Activated gamma-delta T cell treated with anti-CD3 and anti-CD28 coated beads, Interleukin-2, amount 50 U/mL, for 16 hours (primary cell): ENCODE measurements at regions not wholly inside any gene's neighbourhood (a gene's known extent, or its start where the extent isn't known, plus 50 kb on each side); places are given as distances from the start of the nearest gene placed in this dataset.
"Not testable (repeated sequence)": the region's sequence is repeated elsewhere in the genome, so short reads cannot be mapped to it uniquely, and the experiment has no call there.

Experiments
- DNase-seq: peaks from one replicate; pipeline ENCODE4 v3.0.0-alpha.2; 2020; ENCODE audit warnings: low read depth

DNA sequence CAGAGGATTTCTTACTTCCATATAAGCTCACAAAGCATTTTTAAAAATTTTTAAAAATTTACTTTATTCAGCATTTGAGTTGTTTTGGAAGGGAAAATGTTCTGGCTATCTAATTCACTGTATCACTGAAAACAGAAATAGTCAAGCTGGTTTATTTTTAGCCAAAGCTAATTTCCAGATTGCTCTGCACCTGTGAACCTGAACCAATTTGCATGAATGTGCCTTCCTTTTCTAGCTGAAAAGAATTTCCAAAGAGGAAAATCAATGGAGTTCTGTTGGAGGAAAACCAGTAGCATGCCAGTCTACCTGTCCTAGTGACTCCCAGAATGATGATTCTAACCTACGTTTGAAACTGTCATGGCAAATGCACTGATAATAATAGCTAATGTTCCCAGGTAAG, 134.2 kb upstream of the LIPC start:
- DNase-seq, result no peak

GRCh38 chr15:58298879-58299850, 132.6 kb upstream of the LIPC start:
- DNase-seq, result no peak

- DNase-seq, result no peak
Observed at GRCh38 chr15:58302832-58303231, 129.0 kb upstream of the LIPC start.

- no peak for DNase-seq
Observed at GRCh38 chr15:58303236-58303635, 128.6 kb upstream of the LIPC start.

- no peak for DNase-seq
Observed at GRCh38 chr15:58306591-58307312, 125.0 kb upstream of the LIPC start.

DNA sequence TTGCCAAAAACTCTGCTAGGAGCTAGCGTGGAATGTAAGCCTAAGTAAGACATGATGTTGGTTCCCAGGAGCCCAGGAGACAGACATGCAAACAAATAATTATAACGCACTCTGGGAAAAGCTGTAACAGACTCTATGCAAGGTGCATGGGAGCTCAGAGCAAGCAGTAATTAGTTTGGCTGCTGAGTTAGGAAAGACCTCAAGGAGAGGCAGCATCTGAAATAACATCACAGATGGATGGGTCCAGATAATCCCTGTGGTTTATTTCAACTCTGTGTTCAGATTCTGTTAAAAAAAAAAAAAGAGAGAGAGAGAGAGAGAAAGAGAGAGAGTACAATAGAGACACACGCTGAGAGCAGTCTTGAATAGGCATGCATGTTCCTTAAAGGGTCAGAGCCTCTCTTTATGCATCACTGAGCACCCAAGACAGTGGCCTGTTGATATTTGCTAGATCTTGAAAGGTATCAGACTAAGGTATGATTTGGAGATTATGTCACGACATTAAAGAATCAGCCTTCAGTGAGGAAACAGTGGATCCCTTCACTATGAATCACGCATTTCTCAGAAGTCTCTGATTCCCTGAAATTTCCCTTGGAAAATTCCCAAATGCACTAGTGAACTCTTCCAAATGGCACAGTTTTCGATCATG, 124.4 kb upstream of the LIPC start:
- no peak for DNase-seq

GRCh38 chr15:58308742-58309355, 122.9 kb upstream of the LIPC start:
- DNase-seq, result no peak

DNA sequence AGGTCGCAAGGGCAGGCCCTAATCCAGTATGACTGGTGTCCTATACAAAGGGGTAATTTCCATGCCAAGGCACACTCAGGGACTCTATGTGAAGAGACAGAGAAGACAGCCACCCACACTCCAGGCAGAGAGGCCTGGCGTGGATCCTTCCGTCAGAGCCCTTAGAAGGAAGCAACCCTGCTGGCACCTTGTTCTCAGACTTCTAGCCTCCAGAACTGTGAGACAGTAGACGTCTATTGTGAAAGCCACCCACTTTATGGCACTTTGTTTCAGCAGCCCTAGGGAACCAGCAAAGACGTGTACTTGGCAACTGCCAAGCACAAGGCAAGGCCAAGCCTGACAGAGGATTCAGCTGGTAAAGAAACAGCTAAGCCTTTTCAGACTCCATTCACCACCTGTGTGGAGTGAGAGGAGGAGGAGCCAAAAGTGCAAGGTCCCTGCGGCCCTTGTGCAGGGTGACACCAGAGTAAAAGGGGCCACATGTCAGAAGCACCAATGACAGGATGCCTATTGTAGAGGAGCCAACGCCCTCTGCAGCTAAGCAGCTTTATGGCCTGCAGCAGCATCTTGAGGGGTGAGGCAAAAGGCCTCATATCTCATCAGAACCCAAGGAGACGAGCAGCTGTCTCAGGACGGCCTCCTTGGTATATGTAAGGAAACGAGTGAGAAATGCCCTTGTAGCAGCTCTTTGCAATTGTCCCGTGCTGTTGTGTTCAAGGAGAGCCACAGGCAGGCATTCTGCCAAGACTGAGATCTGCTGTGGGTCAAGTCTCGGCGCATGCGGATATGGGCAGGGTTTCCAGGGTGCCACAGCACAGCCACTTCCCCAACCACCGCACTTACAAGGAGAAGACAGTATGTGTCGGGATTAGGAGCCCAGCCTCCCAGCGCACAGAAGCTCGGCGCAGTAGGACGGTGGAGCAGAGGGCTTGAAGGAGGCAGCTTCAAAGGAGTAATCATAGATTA, 121.5 kb upstream of the LIPC start:
- DNase-seq, result no peak

- DNase-seq, result no peak
Observed at GRCh38 chr15:58311556-58311955, 120.2 kb upstream of the LIPC start.

DNA sequence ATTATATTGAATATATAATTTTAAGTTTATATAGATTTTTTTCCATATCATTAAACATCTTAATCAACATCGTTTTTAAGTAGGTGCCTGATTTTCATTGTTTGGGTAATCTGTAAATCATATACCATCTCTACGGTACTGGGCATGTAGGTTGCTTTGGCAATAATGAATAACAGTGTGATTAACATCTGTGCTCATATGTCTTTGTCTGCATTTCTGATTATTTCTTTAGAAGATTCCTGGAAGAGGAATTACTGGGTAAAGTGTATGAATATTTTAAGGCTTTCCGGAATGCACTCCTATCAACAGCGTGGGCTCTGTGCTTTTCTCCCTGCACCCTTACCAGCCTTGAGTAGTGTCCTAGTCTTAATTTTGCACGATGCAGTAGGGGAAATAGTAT, 119.8 kb upstream of the LIPC start:
- no peak for DNase-seq

DNA sequence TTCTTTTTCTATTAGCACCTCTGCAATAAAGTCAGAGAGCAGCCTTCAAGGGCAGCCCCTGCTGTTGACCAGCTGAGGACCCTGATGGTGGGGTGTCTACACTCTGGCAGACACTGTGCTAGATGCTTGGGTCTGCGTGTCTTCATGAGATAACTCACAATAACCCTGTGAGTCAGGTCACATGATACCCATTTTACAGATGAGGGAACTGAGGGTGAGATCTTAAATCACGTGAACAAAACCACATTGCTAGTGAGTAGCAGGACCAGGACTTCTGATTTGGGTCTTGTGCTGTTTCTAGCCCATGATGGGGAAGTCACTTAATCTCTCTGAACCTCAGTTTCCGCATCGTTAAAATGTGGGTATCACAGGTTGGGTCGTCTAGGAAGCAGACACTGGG, 118.5 kb upstream of the LIPC start:
- DNase-seq, result no peak

- no peak for DNase-seq
Observed at GRCh38 chr15:58313810-58314592, 117.8 kb upstream of the LIPC start.

- no peak for DNase-seq
Observed at GRCh38 chr15:58314593-58315216, 117.1 kb upstream of the LIPC start.

GRCh38 chr15:58318517-58318916, 113.3 kb upstream of the LIPC start:
- no peak for DNase-seq

DNA sequence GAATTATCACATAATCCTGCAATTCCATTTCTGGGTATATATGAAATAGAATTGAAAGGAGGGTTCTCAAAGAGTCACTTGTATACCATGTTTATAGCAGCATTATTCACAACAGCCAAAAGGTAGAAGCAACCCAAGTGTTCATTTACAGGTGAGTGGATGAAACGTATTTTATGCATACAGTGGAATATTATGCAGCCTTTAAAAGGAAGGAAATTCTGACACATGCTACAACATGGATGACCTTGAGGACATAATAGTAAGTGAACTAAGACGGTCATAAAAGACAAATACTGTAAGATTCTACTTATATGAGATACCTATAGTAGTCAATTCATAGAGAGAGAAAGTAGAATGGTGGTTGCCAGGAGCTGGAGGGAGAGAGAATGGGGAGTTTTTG, 110.8 kb upstream of the LIPC start:
- no peak for DNase-seq

- DNase-seq, result no peak
Observed at GRCh38 chr15:58322253-58322652, 109.5 kb upstream of the LIPC start.

GRCh38 chr15:58323321-58323720, 108.5 kb upstream of the LIPC start:
- DNase-seq, result not testable (repeated sequence)

DNA sequence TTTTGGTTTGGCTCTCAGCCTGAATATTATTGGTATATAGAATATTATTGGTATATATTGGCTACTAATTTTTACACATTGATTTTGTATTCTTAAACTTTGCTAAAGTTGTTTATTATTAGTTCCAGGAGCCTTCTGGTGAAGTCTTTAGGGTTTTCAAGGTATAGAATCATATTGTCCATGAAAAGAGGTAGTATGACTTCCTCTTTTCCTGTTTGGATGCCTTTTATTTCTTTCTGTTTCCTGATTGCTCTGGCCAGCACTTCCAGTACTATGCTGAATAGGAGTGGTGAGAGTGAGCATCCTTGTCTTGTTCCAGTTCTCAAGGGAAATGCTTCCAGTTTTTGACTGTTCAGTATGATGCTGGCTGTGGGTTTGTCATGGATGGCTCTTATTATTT, 107.3 kb upstream of the LIPC start:
- DNase-seq, result no peak

DNA sequence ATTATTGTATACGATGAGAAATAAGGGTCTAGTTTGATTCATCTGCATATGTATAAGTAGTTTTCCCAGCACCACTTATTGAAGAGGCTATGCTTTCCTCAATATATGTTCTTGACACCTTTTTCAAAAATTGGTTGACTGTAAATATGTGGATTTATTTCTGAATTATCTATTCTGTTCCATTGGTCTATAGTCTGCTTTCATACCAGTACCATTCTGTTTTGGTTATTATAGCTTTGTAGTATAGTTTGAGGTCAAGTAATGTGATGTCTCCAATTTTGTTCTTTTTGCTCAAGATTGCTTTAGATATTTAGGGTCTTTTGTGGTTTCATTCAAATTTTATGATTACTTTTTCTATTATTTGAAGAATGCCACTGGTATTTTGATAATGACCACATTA, 103.8 kb upstream of the LIPC start:
- DNase-seq, result no peak

- no peak for DNase-seq
Observed at GRCh38 chr15:58329211-58329610, 102.6 kb upstream of the LIPC start.
